Middle frontal gyrus (tissue), 1 donor: ENCODE measurements at regions not wholly inside any gene's neighbourhood (a gene's known extent, or its start where the extent isn't known, plus 50 kb on each side); places are given as distances from the start of the nearest gene placed in this dataset.

ENCODE experiments used
- DNase-seq: peaks from one replicate; pipeline ENCODE4 v3.0.0-alpha.2; 2015; ENCODE audit warnings: low spot score; ENCODE audit errors: extremely low spot score

- no peak for DNase-seq
Observed at GRCh38 chr20:51267679-51268078, 244.8 kb upstream of the KCNG1 start.

- DNase-seq = no peak
Observed at GRCh38 chr20:51266353-51266752, 243.4 kb upstream of the KCNG1 start.

GRCh38 chr20:51265361-51265760, 242.5 kb upstream of the KCNG1 start:
- no peak for DNase-seq

GRCh38 chr20:51262240-51262639, 239.3 kb upstream of the KCNG1 start:
- DNase-seq = no peak

GRCh38 chr20:51259455-51259854, 236.5 kb upstream of the KCNG1 start:
- DNase-seq = no peak

- DNase-seq = no peak
Observed at GRCh38 chr20:51258582-51259165, 235.8 kb upstream of the KCNG1 start.

- DNase-seq = no peak
Observed at GRCh38 chr20:51255417-51255816, 232.5 kb upstream of the KCNG1 start.

- DNase-seq = no peak
Observed at GRCh38 chr20:51253280-51253679, 230.4 kb upstream of the KCNG1 start.

GRCh38 chr20:51249781-51250180, 226.9 kb upstream of the KCNG1 start:
- DNase-seq = no peak

GRCh38 chr20:51249215-51249614, 226.3 kb upstream of the KCNG1 start:
- DNase-seq = no peak

GRCh38 chr20:51244466-51244865, 221.6 kb upstream of the KCNG1 start:
- no peak for DNase-seq

GRCh38 chr20:51238675-51239305, 215.9 kb upstream of the KCNG1 start:
- no peak for DNase-seq

- no peak for DNase-seq
Observed at GRCh38 chr20:51237791-51238190, 214.9 kb upstream of the KCNG1 start.

GRCh38 chr20:51237278-51237677, 214.4 kb upstream of the KCNG1 start:
- no peak for DNase-seq

- DNase-seq = no peak
Observed at GRCh38 chr20:51236421-51236820, 213.5 kb upstream of the KCNG1 start.

- no peak for DNase-seq
Observed at GRCh38 chr20:51233345-51233744, 210.4 kb upstream of the KCNG1 start.

- no peak for DNase-seq
Observed at GRCh38 chr20:51230727-51231126, 207.8 kb upstream of the KCNG1 start.

GRCh38 chr20:51228763-51229162, 205.9 kb upstream of the KCNG1 start:
- DNase-seq = no peak

GRCh38 chr20:51227744-51228143, 204.8 kb upstream of the KCNG1 start:
- no peak for DNase-seq

- no peak for DNase-seq
Observed at GRCh38 chr20:51223183-51223720, 200.3 kb upstream of the KCNG1 start.

- DNase-seq = no peak
Observed at GRCh38 chr20:51221791-51222408, 199.0 kb upstream of the KCNG1 start.

GRCh38 chr20:51221103-51221502, 198.2 kb upstream of the KCNG1 start:
- DNase-seq = no peak

GRCh38 chr20:51220293-51220706, 197.4 kb upstream of the KCNG1 start:
- DNase-seq = no peak
